GM12874 (cell line): ENCODE measurements at regions not wholly inside any gene's neighbourhood (a gene's known extent, or its start where the extent isn't known, plus 50 kb on each side); places are given as distances from the start of the nearest gene placed in this dataset.

Experiments
- TF ChIP-seq, protein P1 (sequence below): IDR thresholded peaks from 2 replicates; pipeline ENCODE4 v1.5.1; 2011; ENCODE audit warnings: low read depth, mild to moderate bottlenecking, control low read depth, low read length, moderate library complexity; ENCODE audit not compliant: insufficient read depth

DNA sequence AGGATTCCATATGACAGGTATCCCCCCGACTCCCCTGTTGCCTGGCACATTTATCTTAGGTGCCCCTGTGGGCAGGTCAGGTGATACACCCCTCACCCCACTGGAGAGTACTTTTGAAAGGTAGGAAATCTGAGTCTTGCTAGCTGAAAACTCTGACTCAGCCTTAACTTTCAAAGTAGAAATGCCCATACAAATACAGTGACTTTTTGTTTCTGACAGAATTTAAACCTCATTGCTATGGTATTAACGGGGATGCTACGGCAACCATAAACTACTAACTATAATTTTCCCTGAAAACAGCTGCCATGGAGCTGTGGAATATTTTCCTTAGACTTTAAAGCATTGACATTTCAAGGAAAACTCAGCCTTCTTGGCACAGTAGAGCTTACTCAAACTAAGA, 536.0 kb downstream of the RFPL4B start:
- TF ChIP-seq, protein P1, sequence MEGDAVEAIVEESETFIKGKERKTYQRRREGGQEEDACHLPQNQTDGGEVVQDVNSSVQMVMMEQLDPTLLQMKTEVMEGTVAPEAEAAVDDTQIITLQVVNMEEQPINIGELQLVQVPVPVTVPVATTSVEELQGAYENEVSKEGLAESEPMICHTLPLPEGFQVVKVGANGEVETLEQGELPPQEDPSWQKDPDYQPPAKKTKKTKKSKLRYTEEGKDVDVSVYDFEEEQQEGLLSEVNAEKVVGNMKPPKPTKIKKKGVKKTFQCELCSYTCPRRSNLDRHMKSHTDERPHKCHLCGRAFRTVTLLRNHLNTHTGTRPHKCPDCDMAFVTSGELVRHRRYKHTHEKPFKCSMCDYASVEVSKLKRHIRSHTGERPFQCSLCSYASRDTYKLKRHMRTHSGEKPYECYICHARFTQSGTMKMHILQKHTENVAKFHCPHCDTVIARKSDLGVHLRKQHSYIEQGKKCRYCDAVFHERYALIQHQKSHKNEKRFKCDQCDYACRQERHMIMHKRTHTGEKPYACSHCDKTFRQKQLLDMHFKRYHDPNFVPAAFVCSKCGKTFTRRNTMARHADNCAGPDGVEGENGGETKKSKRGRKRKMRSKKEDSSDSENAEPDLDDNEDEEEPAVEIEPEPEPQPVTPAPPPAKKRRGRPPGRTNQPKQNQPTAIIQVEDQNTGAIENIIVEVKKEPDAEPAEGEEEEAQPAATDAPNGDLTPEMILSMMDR, result no peak

DNA sequence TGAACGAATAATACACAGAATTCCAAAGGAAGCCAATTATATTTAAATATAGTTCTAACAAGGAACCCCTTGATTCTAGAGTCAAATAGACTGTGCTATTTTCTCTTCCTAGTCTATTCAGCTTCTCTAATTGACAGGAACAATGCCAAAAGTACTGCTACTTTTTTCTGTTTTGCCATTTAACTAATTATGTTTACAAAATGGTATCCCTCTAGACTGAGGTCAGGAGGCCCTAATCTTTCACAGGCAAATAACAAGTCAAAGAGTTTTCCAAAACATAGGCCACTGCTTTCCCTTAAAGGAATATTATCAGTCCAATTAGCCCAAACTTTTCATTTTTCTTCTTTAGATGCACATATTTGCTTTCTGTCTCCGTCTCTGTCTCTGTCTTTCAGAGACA, 539.3 kb downstream of the RFPL4B start:
- TF ChIP-seq, protein P1, result no peak

DNA sequence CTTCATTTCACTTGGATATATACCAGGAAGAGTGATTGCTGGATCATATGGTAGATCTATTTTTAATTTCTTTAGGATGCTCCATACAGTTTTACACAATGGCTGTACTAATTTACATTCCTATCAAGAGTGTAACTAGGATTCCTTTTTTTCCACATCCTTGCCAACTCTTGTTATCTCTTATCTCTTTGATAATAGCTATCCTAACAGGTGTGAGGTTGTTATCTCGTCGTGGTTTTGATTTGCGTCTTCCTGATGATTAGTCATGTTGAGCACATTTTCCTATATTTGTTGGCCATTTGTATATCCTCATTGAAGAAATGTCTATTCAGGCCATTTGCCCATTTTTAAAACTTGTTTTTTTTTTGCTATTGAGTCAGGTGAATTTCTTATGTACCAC, 552.4 kb downstream of the RFPL4B start:
- TF ChIP-seq, protein P1, result no peak

DNA sequence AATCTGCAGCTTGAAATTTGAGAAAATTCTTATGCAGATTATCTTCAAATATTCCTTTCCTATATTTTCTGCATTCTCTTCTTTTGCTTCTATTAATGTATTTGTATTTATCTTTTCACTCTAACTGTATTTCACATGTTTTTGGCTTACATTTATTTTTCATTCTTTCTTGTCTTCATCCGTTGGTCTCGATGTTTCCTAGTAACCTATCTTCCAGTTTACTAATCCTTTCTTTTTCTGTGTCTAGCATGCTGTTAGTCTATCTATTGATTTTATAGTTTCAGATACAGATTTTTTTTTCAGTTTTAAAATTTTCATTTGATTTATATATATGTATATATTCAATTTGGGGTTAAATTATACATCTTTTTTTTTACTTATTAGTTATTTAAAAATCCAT, 556.2 kb downstream of the RFPL4B start:
- TF ChIP-seq, protein P1, result no peak

DNA sequence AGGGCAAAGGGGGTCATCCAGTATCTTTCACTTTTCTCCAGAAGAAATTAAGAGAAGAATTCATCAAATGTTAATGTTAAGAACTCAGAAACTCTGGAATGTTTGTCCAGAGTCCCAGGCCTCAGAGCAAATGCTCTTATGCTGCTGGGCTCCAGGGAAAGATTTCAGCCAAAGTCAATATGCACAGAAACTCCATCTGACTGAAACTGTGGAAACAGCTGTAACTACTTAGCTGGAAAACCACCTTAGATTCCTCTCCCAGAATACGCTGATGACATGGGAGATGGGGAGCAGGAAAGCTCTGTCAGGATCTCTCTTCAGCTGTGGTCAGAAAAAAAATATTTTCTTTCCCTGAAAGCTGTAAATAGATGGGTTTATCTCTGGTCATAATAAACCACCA, 559.6 kb downstream of the RFPL4B start:
- TF ChIP-seq, protein P1, result no peak

DNA sequence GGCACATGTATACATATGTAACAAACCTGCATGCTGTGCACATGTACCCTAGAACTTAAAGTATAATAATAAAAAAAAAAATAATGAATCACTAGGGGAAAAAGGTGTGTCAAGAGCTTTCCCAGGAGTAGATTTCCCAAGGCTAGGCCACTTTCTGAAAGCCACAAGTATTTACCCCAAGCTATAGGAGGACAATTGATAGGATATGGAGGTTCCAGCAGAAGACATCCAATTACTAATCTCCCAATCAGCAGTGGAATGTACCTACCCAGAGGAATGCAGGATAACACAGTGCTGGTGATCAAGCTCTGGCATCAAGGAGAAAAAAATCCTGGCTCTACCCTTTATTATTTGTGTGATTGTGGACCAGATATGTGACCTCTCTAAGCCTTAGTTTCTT, 562.7 kb downstream of the RFPL4B start:
- TF ChIP-seq, protein P1, result no peak

DNA sequence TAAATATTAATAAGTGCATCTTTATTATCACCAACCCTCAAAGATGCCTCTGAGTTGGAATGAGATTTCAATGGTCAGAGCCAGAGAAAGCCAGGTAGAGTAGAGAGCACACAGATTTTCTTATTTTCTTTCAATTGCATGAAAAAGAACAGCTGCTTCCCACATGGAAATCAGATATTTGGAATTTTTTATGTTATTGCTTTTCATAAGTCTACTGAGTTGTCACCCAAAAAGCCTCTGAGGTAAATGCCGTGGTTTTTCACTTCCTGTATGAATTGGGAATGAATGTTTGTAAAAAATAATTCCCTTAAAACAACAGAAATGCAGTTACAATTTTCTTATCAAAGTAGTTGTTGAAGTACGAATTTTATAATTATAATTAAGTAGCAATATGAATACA, 563.1 kb downstream of the RFPL4B start:
- TF ChIP-seq, protein P1, result no peak

DNA sequence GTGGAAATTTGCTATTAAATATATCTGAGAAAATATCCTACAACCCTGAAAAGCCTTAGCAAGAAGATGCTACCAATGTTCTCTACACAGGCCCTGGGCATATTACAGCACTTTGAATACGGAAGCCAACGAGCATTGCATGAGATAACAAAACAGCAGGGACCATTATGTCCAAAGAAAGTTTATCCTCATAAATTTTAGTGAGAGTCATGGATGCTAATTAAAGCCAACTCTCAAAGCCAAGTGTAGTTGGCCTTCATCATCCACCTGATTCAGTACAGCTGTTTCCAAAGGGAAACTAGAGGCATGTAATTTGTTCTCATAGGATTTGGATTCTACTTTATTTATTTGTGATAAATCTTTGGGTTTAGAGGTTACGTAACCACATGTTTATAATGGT, 564.8 kb downstream of the RFPL4B start:
- TF ChIP-seq, protein P1, result no peak
